ENCODE measurements at regions not wholly inside any gene's neighbourhood (a gene's known extent, or its start where the extent isn't known, plus 50 kb on each side); places are given as distances from the start of the nearest gene placed in this dataset.
"Not testable (repeated sequence)": the region's sequence is repeated elsewhere in the genome, so short reads cannot be mapped to it uniquely, and the experiment has no call there.

- no peak for DNase-seq
Observed at GRCh38 chr11:128022007-128022368, 565.4 kb downstream of the ETS1 start.

GRCh38 chr11:128021349-128022006 lies 565.9 kb downstream of the ETS1 start:
- no peak for DNase-seq

- DNase-seq = no peak
Observed at GRCh38 chr11:128018692-128019091, 568.7 kb downstream of the ETS1 start.

GRCh38 chr11:128005562-128005961 lies 581.8 kb downstream of the ETS1 start:
- DNase-seq = no peak

GRCh38 chr11:127998421-127998820 lies 588.9 kb downstream of the ETS1 start:
- DNase-seq = no peak

GRCh38 chr11:127997594-127997993 lies 589.8 kb downstream of the ETS1 start:
- no peak for DNase-seq

- DNase-seq = no peak
Observed at GRCh38 chr11:127996825-127997224, 590.5 kb downstream of the ETS1 start.

GRCh38 chr11:127995921-127996320 lies 591.4 kb downstream of the ETS1 start:
- no peak for DNase-seq

GRCh38 chr11:127994736-127995135 lies 592.6 kb downstream of the ETS1 start:
- no peak for DNase-seq

- DNase-seq = no peak
Observed at GRCh38 chr11:127993788-127994187, 593.6 kb downstream of the ETS1 start.

- DNase-seq = no peak
Observed at GRCh38 chr11:127993281-127993680, 594.1 kb downstream of the ETS1 start.

- no peak for DNase-seq
Observed at GRCh38 chr11:127986073-127986472, 601.3 kb downstream of the ETS1 start.

GRCh38 chr11:127972816-127973215 lies 614.5 kb downstream of the ETS1 start:
- no peak for DNase-seq

- DNase-seq = no peak
Observed at GRCh38 chr11:127971448-127971847, 615.9 kb downstream of the ETS1 start.

- peak; percentile 11 for DNase-seq
Observed at GRCh38 chr11:127966821-127967220, 620.5 kb downstream of the ETS1 start.

GRCh38 chr11:127965939-127966668 lies 621.3 kb downstream of the ETS1 start:
- peak; percentile 69 for DNase-seq

GRCh38 chr11:127962416-127962815 lies 624.9 kb downstream of the ETS1 start:
- DNase-seq = no peak

- DNase-seq = no peak
Observed at GRCh38 chr11:127950162-127950561, 637.2 kb downstream of the ETS1 start.

GRCh38 chr11:127943763-127944162 lies 643.6 kb downstream of the ETS1 start:
- DNase-seq = no peak

GRCh38 chr11:127943152-127943551 lies 644.2 kb downstream of the ETS1 start:
- DNase-seq = no peak

GRCh38 chr11:127941554-127941953 lies 645.8 kb downstream of the ETS1 start:
- DNase-seq = not testable (repeated sequence)

- DNase-seq = no peak
Observed at GRCh38 chr11:127939000-127939399, 648.4 kb downstream of the ETS1 start.

GRCh38 chr11:127935081-127935480 lies 652.3 kb downstream of the ETS1 start:
- DNase-seq = no peak

GRCh38 chr11:127933961-127934360 lies 653.4 kb downstream of the ETS1 start:
- DNase-seq = not testable (repeated sequence)

GRCh38 chr11:127931803-127932202 lies 655.6 kb downstream of the ETS1 start:
- no peak for DNase-seq

Data from OCI-M1 (cell line).